ENCODE measurements at regions not wholly inside any gene's neighbourhood (a gene's known extent, or its start where the extent isn't known, plus 50 kb on each side); places are given as distances from the start of the nearest gene placed in this dataset.
A peak's percentile ranks its signal among the peaks of the same experiment; 100 is the strongest.

GRCh38 chr14:65821224-65821753 lies 408.8 kb downstream of the FUT8 start:
- TF ChIP-seq POLR2A (IDR thresholded peaks at IDR 0.05) = no peak
- TF ChIP-seq, protein P1, sequence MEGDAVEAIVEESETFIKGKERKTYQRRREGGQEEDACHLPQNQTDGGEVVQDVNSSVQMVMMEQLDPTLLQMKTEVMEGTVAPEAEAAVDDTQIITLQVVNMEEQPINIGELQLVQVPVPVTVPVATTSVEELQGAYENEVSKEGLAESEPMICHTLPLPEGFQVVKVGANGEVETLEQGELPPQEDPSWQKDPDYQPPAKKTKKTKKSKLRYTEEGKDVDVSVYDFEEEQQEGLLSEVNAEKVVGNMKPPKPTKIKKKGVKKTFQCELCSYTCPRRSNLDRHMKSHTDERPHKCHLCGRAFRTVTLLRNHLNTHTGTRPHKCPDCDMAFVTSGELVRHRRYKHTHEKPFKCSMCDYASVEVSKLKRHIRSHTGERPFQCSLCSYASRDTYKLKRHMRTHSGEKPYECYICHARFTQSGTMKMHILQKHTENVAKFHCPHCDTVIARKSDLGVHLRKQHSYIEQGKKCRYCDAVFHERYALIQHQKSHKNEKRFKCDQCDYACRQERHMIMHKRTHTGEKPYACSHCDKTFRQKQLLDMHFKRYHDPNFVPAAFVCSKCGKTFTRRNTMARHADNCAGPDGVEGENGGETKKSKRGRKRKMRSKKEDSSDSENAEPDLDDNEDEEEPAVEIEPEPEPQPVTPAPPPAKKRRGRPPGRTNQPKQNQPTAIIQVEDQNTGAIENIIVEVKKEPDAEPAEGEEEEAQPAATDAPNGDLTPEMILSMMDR (IDR thresholded peaks at IDR 0.05) = no peak
- Histone ChIP-seq H3K27me3 (peaks cover 0 to 7% (median 0%) of the 10 kb centered on the region in 9 donors), H3K4me3 (no peak overlapping the region), H3K27ac (no peak overlapping the region), H3K4me1 (no peaks in the 10 kb centered on the region), H3K36me3 (no peaks in the 10 kb centered on the region), H3K9me3 (no peaks in the 10 kb centered on the region)
- no peak for ATAC-seq
- intact Hi-C loops (cut with DNase I) = loop anchor here in 8 of 10 donors (5.0 to 10.0 kb wide), 7 partner anchors 404 to 836 kb away; partner anchors contain the start of genes FUT8 (in 2 of the 8) and FNTB (in 1 of the 8)
- 86 to 91% (median 90%) methylated on average over 10 of the region's 10 CpGs for WGBS, 4 donors
- DNase-seq = no peak

GRCh38 chr14:65824285-65824977 lies 411.9 kb downstream of the FUT8 start:
- TF ChIP-seq, protein P1 (IDR thresholded peaks at IDR 0.05) = peak; percentile 86 to 96 (median 90)
- TF ChIP-seq POLR2A (IDR thresholded peaks at IDR 0.05) = no peak
- no peaks in the 10 kb centered on the region for H3K36me3 ChIP-seq
- ATAC-seq = peak in 3 of 4 donors; percentile 76 to 82 (median 80)
- DNase-seq = peak in 2 of 5 donors; percentile 30 to 41
- no peaks in the 10 kb centered on the region for H3K4me1 ChIP-seq
- H3K4me3 ChIP-seq = no peak overlapping the region
- H3K9me3 ChIP-seq = no peaks in the 10 kb centered on the region
- WGBS, 4 donors = 29 to 36% (median 32%) methylated on average over 4 of the region's 4 CpGs
- intact Hi-C loops (cut with DNase I) = loop anchor here (1.0 to 10.0 kb wide), 13 partner anchors 407 to 840 kb away; partner anchors contain the start of genes FUT8 (in 6 of the 10) and FNTB (in 1 of the 10)
- peaks cover 0 to 12% (median 6%) of the 10 kb centered on the region in 9 donors for H3K27me3 ChIP-seq
- no peak overlapping the region for H3K27ac ChIP-seq

- H3K9me3 ChIP-seq = no peaks in the 10 kb centered on the region
- no peaks in the 10 kb centered on the region for H3K4me1 ChIP-seq
- no peak for DNase-seq
- TF ChIP-seq POLR2A (IDR thresholded peaks at IDR 0.05) = no peak
- WGBS, 4 donors = 3 to 7% (median 5%) methylated on average over 2 of the region's 2 CpGs
- intact Hi-C loops (cut with DNase I) = loop anchor here (1.0 to 10.0 kb wide), 14 partner anchors 408 to 840 kb away; partner anchors contain the start of genes FUT8 (in 6 of the 10) and FNTB (in 1 of the 10)
- H3K4me3 ChIP-seq = no peak overlapping the region
- no peaks in the 10 kb centered on the region for H3K36me3 ChIP-seq
- H3K27ac ChIP-seq = no peak overlapping the region
- H3K27me3 ChIP-seq = peaks cover 0 to 10% (median 3%) of the 10 kb centered on the region in 9 donors
- ATAC-seq = no peak
Observed at GRCh38 chr14:65824978-65825299, 412.4 kb downstream of the FUT8 start.

- intact Hi-C loops (cut with DNase I) = loop anchor here in 5 of 10 donors (5.0 to 10.0 kb wide), 6 partner anchors 602 to 842 kb away; partner anchors contain the start of gene FNTB (in 1 of the 5)
- TF ChIP-seq, protein P1 (IDR thresholded peaks at IDR 0.05) = no peak
- no peak for TF ChIP-seq POLR2A (IDR thresholded peaks at IDR 0.05)
- Histone ChIP-seq H3K36me3 (no peaks in the 10 kb centered on the region), H3K27ac (no peak overlapping the region), H3K9me3 (no peaks in the 10 kb centered on the region), H3K27me3 (peaks cover 0 to 18% (median 0%) of the 10 kb centered on the region in 9 donors), H3K4me3 (no peak overlapping the region), H3K4me1 (no peaks in the 10 kb centered on the region)
- DNase-seq (no peak), ATAC-seq (no peak)
- WGBS, 4 donors = 40 to 46% (median 43%) methylated on average over 6 of the region's 6 CpGs
Observed at GRCh38 chr14:65826946-65827345, 414.4 kb downstream of the FUT8 start.
